BE2C (cell line): ENCODE measurements at regions not wholly inside any gene's neighbourhood (a gene's known extent, or its start where the extent isn't known, plus 50 kb on each side); places are given as distances from the start of the nearest gene placed in this dataset.

Source experiments
- DNase-seq: peaks from one replicate; pipeline ENCODE4 v3.0.0-alpha.2; 2020
- H3K27me3 ChIP-seq: fragments of 250-450 bp; sonication (Bioruptor Pico); 2 replicates; pipeline ENCODE4 v1.5.1; 2020; ENCODE audit warnings: mild to moderate bottlenecking
- H3K36me3 ChIP-seq: fragments of 250-450 bp; sonication (Bioruptor Pico); 2 replicates; pipeline ENCODE4 v1.5.1; 2020; ENCODE audit warnings: mild to moderate bottlenecking
- H3K4me1 ChIP-seq: fragments of 250-450 bp; sonication (Bioruptor Pico); 2 replicates; pipeline ENCODE4 v1.5.1; 2020
- H3K4me3 ChIP-seq: 2 replicates; pipeline ENCODE4 v1.5.1; 2011; ENCODE audit warnings: low read depth, low read length
- H3K9me3 ChIP-seq: fragments of 250-450 bp; sonication (Bioruptor Pico); 2 replicates; pipeline ENCODE4 v1.5.1; 2020
- TF ChIP-seq, protein P1 (sequence below): IDR thresholded peaks from 2 replicates; pipeline ENCODE4 v1.5.1; 2012; ENCODE audit warnings: mild to moderate bottlenecking, low read depth, low read length

DNA sequence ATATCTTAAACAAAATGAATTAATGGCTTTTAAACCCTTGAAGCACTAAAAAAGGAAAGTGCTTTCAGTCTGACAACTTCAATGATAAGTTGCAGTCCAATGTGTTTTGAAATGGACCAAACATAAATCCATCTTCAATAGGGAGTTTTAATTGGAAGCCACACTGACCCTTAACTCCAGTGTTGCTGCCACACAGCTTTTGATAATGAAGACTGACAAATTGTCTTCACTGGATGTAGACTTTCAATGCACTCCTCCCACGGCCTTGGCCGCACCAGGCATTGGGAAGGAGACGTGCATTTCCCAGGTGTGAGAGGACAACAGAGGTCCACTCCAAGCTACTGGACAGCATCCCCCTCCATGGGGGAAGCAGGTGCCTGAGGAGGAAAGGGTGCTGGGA, 159.0 kb upstream of the NRP1 start:
- no peak for DNase-seq
- H3K27me3 ChIP-seq = no peaks in the 10 kb centered on the region
- H3K9me3 ChIP-seq = no peaks in the 10 kb centered on the region
- H3K4me3 ChIP-seq = no peak overlapping the region
- no peaks in the 10 kb centered on the region for H3K36me3 ChIP-seq
- H3K4me1 ChIP-seq = no peaks in the 10 kb centered on the region
- TF ChIP-seq, protein P1, sequence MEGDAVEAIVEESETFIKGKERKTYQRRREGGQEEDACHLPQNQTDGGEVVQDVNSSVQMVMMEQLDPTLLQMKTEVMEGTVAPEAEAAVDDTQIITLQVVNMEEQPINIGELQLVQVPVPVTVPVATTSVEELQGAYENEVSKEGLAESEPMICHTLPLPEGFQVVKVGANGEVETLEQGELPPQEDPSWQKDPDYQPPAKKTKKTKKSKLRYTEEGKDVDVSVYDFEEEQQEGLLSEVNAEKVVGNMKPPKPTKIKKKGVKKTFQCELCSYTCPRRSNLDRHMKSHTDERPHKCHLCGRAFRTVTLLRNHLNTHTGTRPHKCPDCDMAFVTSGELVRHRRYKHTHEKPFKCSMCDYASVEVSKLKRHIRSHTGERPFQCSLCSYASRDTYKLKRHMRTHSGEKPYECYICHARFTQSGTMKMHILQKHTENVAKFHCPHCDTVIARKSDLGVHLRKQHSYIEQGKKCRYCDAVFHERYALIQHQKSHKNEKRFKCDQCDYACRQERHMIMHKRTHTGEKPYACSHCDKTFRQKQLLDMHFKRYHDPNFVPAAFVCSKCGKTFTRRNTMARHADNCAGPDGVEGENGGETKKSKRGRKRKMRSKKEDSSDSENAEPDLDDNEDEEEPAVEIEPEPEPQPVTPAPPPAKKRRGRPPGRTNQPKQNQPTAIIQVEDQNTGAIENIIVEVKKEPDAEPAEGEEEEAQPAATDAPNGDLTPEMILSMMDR = no peak

DNA sequence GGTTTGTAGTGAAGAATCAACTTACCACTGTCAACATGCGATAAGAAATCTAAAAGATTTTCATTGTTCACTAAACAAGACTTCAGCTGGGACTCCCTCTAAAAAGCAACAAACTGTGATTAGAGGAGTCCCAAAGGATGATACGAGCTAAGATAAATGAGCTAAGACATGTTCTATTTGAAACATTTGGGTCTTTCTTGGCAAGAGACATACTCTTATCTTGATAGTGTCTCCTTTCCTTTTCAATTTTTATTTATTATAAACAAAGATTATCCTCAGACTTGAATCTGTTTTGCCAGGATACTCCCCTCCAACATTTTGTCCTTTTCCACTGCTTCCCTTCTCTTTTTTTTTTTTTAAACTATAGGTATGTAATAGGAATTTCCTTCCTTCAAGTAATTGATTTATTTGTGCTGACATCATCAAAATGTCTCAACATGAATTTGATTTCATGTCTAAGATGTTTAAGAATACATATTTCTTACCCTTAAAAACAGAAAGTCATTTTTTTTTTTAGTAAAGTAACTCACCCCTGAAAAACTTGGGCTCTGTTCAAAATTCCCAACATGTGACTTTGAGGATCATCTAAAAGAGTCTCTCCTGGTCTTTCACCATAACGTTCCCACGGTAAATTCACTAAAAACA, 158.4 kb upstream of the NRP1 start:
- DNase-seq = no peak
- TF ChIP-seq, protein P1 = no peak
- H3K27me3 ChIP-seq = no peaks in the 10 kb centered on the region
- H3K9me3 ChIP-seq = no peaks in the 10 kb centered on the region
- no peaks in the 10 kb centered on the region for H3K4me1 ChIP-seq
- H3K4me3 ChIP-seq = no peak overlapping the region
- H3K36me3 ChIP-seq = no peaks in the 10 kb centered on the region

DNA sequence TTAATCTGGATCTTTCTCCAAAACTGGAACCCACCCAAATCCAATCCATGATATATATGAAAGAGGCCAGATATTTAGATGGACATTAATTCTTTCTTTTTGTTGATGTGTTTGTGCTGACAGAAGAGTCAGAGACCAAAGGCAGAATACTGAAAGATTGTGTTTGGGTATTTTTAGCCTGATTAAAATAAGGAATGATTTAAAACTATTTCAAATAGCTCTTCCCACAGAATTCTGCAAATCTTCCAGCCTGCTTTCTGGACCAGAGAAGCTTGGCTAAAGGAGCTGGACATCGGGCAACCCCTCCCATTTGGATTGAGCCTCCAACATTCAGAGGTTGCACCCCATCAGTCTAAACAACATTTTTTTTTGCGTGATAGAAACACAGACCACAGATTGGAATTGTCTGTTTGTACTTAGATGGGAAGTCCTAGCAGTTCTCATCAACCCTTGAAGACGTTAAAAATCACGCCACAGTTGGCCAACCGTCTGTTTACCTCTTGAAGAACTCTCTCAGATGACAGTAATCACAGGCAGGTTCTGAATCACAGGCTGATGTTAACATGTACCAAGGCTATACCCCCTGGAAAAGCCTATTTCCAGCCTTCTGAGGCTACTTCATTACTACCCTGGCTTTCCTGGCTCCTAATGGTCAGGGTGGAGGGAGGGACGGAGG, 155.2 kb upstream of the NRP1 start:
- Histone ChIP-seq H3K4me1 (no peaks in the 10 kb centered on the region), H3K27me3 (no peaks in the 10 kb centered on the region), H3K4me3 (no peak overlapping the region), H3K36me3 (no peaks in the 10 kb centered on the region), H3K9me3 (no peaks in the 10 kb centered on the region)
- DNase-seq = no peak
- TF ChIP-seq, protein P1 = no peak

- Histone ChIP-seq H3K4me3 (no peak overlapping the region), H3K27me3 (no peaks in the 10 kb centered on the region), H3K9me3 (no peaks in the 10 kb centered on the region), H3K36me3 (no peaks in the 10 kb centered on the region), H3K4me1 (no peaks in the 10 kb centered on the region)
- no peak for DNase-seq
- TF ChIP-seq, protein P1 = peak; percentile 39
These were observed 152.7 kb upstream of the NRP1 start for GRCh38 chr10:33487014-33487776.

- no peak for DNase-seq
- Histone ChIP-seq H3K4me3 (no peak overlapping the region), H3K27me3 (no peaks in the 10 kb centered on the region), H3K9me3 (no peaks in the 10 kb centered on the region), H3K4me1 (no peaks in the 10 kb centered on the region), H3K36me3 (no peaks in the 10 kb centered on the region)
- TF ChIP-seq, protein P1 = no peak
These were observed 150.8 kb upstream of the NRP1 start for GRCh38 chr10:33485276-33485675.

DNA sequence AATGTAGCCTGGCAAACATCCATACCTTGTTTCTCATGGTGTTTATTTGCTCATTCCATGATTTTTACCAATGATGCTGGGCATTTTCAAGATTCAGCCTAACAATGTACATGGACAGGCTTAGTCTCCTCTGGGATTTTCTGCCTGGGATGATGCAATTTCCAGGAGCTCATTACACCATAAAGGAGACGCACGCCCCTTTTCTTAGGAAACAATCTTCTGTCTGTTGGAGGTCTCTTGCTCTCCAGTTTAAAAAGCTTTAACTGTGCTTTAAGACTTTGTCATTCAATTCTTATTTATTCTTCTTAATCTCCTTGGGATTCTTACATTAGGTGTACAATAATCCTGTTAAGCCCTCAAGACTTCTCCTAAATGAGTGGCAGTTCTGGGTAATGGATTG, 150.3 kb upstream of the NRP1 start:
- TF ChIP-seq, protein P1 = no peak
- no peaks in the 10 kb centered on the region for H3K27me3 ChIP-seq
- H3K4me3 ChIP-seq = no peak overlapping the region
- H3K4me1 ChIP-seq = no peaks in the 10 kb centered on the region
- DNase-seq = no peak
- no peaks in the 10 kb centered on the region for H3K9me3 ChIP-seq
- H3K36me3 ChIP-seq = no peaks in the 10 kb centered on the region
